GM19239 (cell line): ENCODE measurements at regions not wholly inside any gene's neighbourhood (a gene's known extent, or its start where the extent isn't known, plus 50 kb on each side); places are given as distances from the start of the nearest gene placed in this dataset.

ENCODE experiments used
- DNase-seq: peaks from one replicate; pipeline ENCODE4 v3.0.0; 2011; ENCODE audit warnings: low spot score; ENCODE audit not compliant: insufficient read length
- FAIRE-seq: peaks from 2 replicates; lab custom pipeline; 2011; peaks lifted over from hg19 to GRCh38; lab: Jason Lieb, UNC

- no peak for FAIRE-seq
- no peak for DNase-seq
Observed at GRCh38 chr13:34419025-34419424, 523.0 kb upstream of the NBEA start.

GRCh38 chr13:34419755-34420154 lies 522.3 kb upstream of the NBEA start:
- FAIRE-seq, result no peak
- DNase-seq, result no peak

GRCh38 chr13:34420702-34421346 lies 521.2 kb upstream of the NBEA start:
- FAIRE-seq (no peak), DNase-seq (no peak)

- DNase-seq (no peak), FAIRE-seq (no peak)
Observed at GRCh38 chr13:34421347-34421719, 520.7 kb upstream of the NBEA start.

GRCh38 chr13:34421858-34422475 lies 520.1 kb upstream of the NBEA start:
- DNase-seq (no peak), FAIRE-seq (no peak)

GRCh38 chr13:34422956-34423355 lies 519.1 kb upstream of the NBEA start:
- FAIRE-seq, result no peak
- DNase-seq, result no peak

GRCh38 chr13:34425327-34425949 lies 516.6 kb upstream of the NBEA start:
- no peak for DNase-seq
- no peak for FAIRE-seq

- DNase-seq (no peak), FAIRE-seq (no peak)
Observed at GRCh38 chr13:34428911-34429310, 513.2 kb upstream of the NBEA start.

GRCh38 chr13:34430294-34430693 lies 511.8 kb upstream of the NBEA start:
- FAIRE-seq, result no peak
- DNase-seq, result no peak

- no peak for FAIRE-seq
- no peak for DNase-seq
Observed at GRCh38 chr13:34431827-34432581, 510.1 kb upstream of the NBEA start.

GRCh38 chr13:34435338-34435737 lies 506.7 kb upstream of the NBEA start:
- DNase-seq, result no peak
- no peak for FAIRE-seq

GRCh38 chr13:34437873-34438272 lies 504.2 kb upstream of the NBEA start:
- FAIRE-seq, result no peak

GRCh38 chr13:34452831-34453230 lies 489.2 kb upstream of the NBEA start:
- FAIRE-seq (no peak), DNase-seq (no peak)

More at GRCh38 chr13:34437873-34438272, 504.2 kb upstream of the NBEA start:
- no peak for DNase-seq

GRCh38 chr13:34458756-34459715 lies 483.0 kb upstream of the NBEA start:
- no peak for FAIRE-seq
- DNase-seq, result no peak

GRCh38 chr13:34459856-34460255 lies 482.2 kb upstream of the NBEA start:
- DNase-seq (no peak), FAIRE-seq (no peak)

- DNase-seq (no peak), FAIRE-seq (no peak)
Observed at GRCh38 chr13:34462843-34463242, 479.2 kb upstream of the NBEA start.

GRCh38 chr13:34464011-34464410 lies 478.1 kb upstream of the NBEA start:
- FAIRE-seq, result no peak
- no peak for DNase-seq

GRCh38 chr13:34465423-34465922 lies 476.6 kb upstream of the NBEA start:
- DNase-seq (no peak), FAIRE-seq (no peak)

GRCh38 chr13:34466301-34466700 lies 475.8 kb upstream of the NBEA start:
- FAIRE-seq, result no peak
- no peak for DNase-seq
